Testis (tissue), 2 donors: ENCODE measurements at regions not wholly inside any gene's neighbourhood (a gene's known extent, or its start where the extent isn't known, plus 50 kb on each side); places are given as distances from the start of the nearest gene placed in this dataset.

Source experiments
- DNase-seq: peaks from one replicate; pipeline ENCODE4 v3.0.0-alpha.2; 2019
- H3K27ac ChIP-seq, 2 donors: fragments of 200-600 bp; sonication (generic); one replicate each; pipeline ENCODE4 v1.5.1; 2019
- H3K27me3 ChIP-seq: fragments of 200-600 bp; sonication (generic); one replicate; pipeline ENCODE4 v1.5.1; 2019
- H3K36me3 ChIP-seq: fragments of 200-600 bp; sonication (generic); one replicate; pipeline ENCODE4 v1.5.1; 2017; ENCODE audit warnings: low read depth; ENCODE audit errors: missing control alignments
- H3K4me1 ChIP-seq: fragments of 200-600 bp; sonication (generic); one replicate; pipeline ENCODE4 v1.5.1; 2019
- H3K4me3 ChIP-seq, 2 donors: fragments of 200-600 bp; sonication (generic); one replicate each; pipeline ENCODE4 v1.5.1; 2017 to 2019
- H3K9me3 ChIP-seq: fragments of 200-600 bp; sonication (generic); one replicate; pipeline ENCODE4 v1.5.1; 2017
- CTCF ChIP-seq, 3 experiments: fragments of 450-650 bp in 2 of 3; fragments of 200-600 bp in 1 of 3; sonication (generic) in 1 of 3; IDR thresholded peaks; one replicate each; pipeline ENCODE4 v1.5.1; 2016 to 2019; ENCODE audit warnings: antibody characterized with exemption in 3 of 3, mild to moderate bottlenecking in 2 of 3, moderate library complexity in 1 of 3
- POLR2A ChIP-seq: fragments of 450-650 bp; IDR thresholded peaks from one replicate; pipeline ENCODE4 v1.6.1; 2017; ENCODE audit warnings: antibody characterized with exemption, mild to moderate bottlenecking, moderate library complexity
- WGBS, 2 donors: methylation state at CpG; one replicate each; pipeline ENCODE4 v1.1.5; 2018; 5-methylcytosine and 5-hydroxymethylcytosine counted together
- intact Hi-C: fragments of 100-400 bp; cut with DNase I; formaldehyde crosslinking; loops from one replicate; pipeline ENCODE4 v1.15.1; 2023; ENCODE audit warnings: low total_unique reads

DNA sequence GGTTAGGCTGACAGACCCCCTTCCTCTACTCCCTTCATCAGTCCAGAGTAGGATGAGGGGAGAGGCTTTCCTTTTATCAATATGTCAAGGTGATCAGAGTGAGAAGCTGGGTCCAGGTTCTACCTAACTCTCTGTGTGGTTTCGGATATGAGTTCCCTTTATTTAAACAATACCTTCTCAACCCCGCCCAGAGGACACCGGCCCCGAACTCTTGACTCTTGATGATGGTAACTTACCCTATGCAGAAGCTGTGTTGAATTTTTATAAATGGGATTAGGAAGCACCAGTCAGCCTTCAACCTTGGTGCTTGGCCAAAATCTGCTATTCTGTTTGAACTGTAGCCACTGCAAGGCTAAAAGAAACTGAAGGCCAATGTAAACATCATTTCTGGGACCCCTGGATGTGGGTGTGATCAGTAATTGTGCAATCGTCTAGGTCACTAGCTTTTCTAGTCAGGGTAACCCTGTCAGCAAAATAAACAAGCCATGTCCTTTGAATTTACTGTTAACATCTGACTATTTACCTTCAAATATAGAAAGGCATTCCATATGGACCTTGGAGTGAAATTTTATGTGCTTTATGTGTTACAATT lies 398.3 kb downstream of the SEC16B start:
- no peak overlapping the region for H3K4me3 ChIP-seq
- no peak for DNase-seq
- no peaks in the 10 kb centered on the region for H3K4me1 ChIP-seq
- 52 to 60% methylated on average over 5 of the region's 5 CpGs for WGBS, 2 donors
- H3K36me3 ChIP-seq = no peaks in the 10 kb centered on the region
- TF ChIP-seq POLR2A (no peak), CTCF (IDR thresholded peaks at IDR 0.05) (no peak)
- no peaks in the 10 kb centered on the region for H3K9me3 ChIP-seq
- H3K27ac ChIP-seq = no peak overlapping the region
- intact Hi-C loops = no loop called here
- no peaks in the 10 kb centered on the region for H3K27me3 ChIP-seq

- Histone ChIP-seq H3K4me1 (no peaks in the 10 kb centered on the region), H3K36me3 (no peaks in the 10 kb centered on the region), H3K27me3 (no peaks in the 10 kb centered on the region), H3K9me3 (no peaks in the 10 kb centered on the region), H3K27ac (no peak overlapping the region), H3K4me3 (no peak overlapping the region)
- intact Hi-C loops = no loop called here
- WGBS, 2 donors = 33 to 53% methylated on average over 1 of the region's 1 CpG
- DNase-seq = no peak
- TF ChIP-seq POLR2A (no peak), CTCF (IDR thresholded peaks at IDR 0.05) (no peak)
Observed at GRCh38 chr1:177571076-177571475, 398.8 kb downstream of the SEC16B start.

DNA sequence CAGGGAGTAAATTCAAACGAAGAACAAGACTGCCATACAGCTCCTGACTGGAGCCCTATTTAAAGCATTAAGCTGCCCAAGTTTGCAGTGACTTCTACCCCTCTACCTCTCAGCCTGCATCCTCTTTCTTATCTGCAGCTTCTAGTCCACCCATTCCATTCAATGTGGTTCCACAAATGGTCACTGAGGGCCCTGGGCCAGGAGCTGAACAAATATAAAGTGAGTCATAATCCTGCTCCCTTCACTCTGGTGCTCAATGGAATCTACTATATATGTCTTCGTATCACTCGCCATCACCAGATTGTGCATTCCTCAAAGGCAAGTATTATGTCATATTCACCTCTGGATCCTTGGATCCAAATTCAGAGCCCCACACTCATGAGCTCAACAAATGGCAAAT lies 398.7 kb downstream of the BRINP2 start:
- Histone ChIP-seq H3K27ac (no peak overlapping the region), H3K27me3 (no peaks in the 10 kb centered on the region), H3K4me1 (no peaks in the 10 kb centered on the region), H3K9me3 (no peaks in the 10 kb centered on the region), H3K4me3 (no peak overlapping the region), H3K36me3 (no peaks in the 10 kb centered on the region)
- WGBS, 2 donors = 93 to 94% methylated on average over 3 of the region's 3 CpGs
- TF ChIP-seq CTCF (IDR thresholded peaks at IDR 0.05) (no peak), POLR2A (no peak)
- intact Hi-C loops = no loop called here
- DNase-seq = no peak

DNA sequence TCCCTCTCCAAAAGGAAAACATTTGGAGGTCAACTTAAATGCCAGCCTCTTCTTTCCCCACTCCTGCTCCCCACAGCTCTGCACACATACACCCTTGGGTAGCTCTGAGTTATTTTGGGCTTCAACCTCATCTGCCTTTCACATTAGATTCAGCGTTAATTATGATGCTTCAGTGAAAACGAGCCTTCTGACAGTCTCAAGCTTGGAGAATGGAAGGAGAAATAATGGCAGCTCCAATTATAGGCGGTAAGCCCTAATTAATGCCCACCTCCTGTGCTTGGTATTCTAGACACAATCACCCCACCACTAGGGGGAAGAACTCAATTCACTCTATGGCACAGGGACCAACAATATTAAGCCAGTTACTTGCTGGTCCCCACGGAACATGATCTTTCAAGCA lies 397.9 kb downstream of the BRINP2 start:
- Histone ChIP-seq H3K36me3 (no peaks in the 10 kb centered on the region), H3K27ac (no peak overlapping the region), H3K4me3 (no peak overlapping the region), H3K9me3 (no peaks in the 10 kb centered on the region), H3K4me1 (no peaks in the 10 kb centered on the region), H3K27me3 (no peaks in the 10 kb centered on the region)
- 71 to 87% methylated on average over 4 of the region's 4 CpGs for WGBS, 2 donors
- no peak for DNase-seq
- intact Hi-C loops = no loop called here
- TF ChIP-seq CTCF (IDR thresholded peaks at IDR 0.05) = no peak
- TF ChIP-seq POLR2A = no peak

DNA sequence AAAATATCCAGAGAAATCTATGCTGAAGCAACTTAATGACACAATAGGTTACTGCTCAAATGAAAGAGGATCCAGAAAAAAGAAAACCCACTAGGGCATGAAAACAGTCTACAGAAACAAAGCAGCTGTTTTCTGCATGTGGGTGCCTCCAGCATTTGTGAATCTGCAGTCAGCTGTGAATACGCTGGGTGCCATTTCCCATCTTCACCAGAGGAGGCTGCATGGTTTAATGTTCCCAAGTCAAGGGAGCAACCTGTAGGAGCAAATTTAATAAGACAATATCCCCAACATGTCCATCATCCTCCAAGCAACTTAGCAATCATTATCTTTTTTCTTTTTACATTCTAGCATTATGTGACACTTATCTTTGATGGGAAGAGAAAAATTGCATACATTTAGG lies 396.6 kb downstream of the BRINP2 start:
- WGBS, 2 donors = 63 to 72% methylated on average over 1 of the region's 1 CpG
- Histone ChIP-seq H3K4me1 (no peaks in the 10 kb centered on the region), H3K27me3 (no peaks in the 10 kb centered on the region), H3K4me3 (no peak overlapping the region), H3K9me3 (no peaks in the 10 kb centered on the region), H3K27ac (no peak overlapping the region), H3K36me3 (no peaks in the 10 kb centered on the region)
- peak in 1 of 3 experiments; percentile 21 for TF ChIP-seq CTCF (IDR thresholded peaks at IDR 0.05)
- no peak for TF ChIP-seq POLR2A
- intact Hi-C loops = no loop called here
- no peak for DNase-seq
